Pulmonary artery endothelial cell (primary cell): ENCODE measurements at regions not wholly inside any gene's neighbourhood (a gene's known extent, or its start where the extent isn't known, plus 50 kb on each side); places are given as distances from the start of the nearest gene placed in this dataset.
"Not testable (repeated sequence)": the region's sequence is repeated elsewhere in the genome, so short reads cannot be mapped to it uniquely, and the experiment has no call there.

ENCODE experiments used
- DNase-seq: peaks from one replicate; pipeline ENCODE4 v3.0.0-alpha.2; 2011; ENCODE audit warnings: low read depth, low spot score

GRCh38 chr9:71632776-71633175, 135.5 kb downstream of the CEMIP2 start:
- DNase-seq: no peak

GRCh38 chr9:71630377-71630995, 137.8 kb downstream of the CEMIP2 start:
- peak; percentile 69 for DNase-seq

GRCh38 chr9:71629578-71630215, 138.6 kb downstream of the CEMIP2 start:
- no peak for DNase-seq

GRCh38 chr9:71628247-71628646, 140.1 kb downstream of the CEMIP2 start:
- DNase-seq: no peak

GRCh38 chr9:71627537-71627936, 140.8 kb downstream of the CEMIP2 start:
- DNase-seq: no peak

- DNase-seq: no peak
These were observed 141.9 kb downstream of the CEMIP2 start for GRCh38 chr9:71626395-71626794.

- DNase-seq: no peak
These were observed 143.6 kb downstream of the CEMIP2 start for GRCh38 chr9:71624728-71625127.

GRCh38 chr9:71620746-71621145, 147.6 kb downstream of the CEMIP2 start:
- DNase-seq: no peak

- no peak for DNase-seq
These were observed 148.0 kb downstream of the CEMIP2 start for GRCh38 chr9:71620331-71620730.

- DNase-seq: no peak
These were observed 148.4 kb downstream of the CEMIP2 start for GRCh38 chr9:71619926-71620325.

GRCh38 chr9:71614409-71615010, 153.8 kb downstream of the CEMIP2 start:
- no peak for DNase-seq

GRCh38 chr9:71612889-71613288, 155.4 kb downstream of the CEMIP2 start:
- DNase-seq: no peak

- DNase-seq: no peak
These were observed 158.9 kb downstream of the CEMIP2 start for GRCh38 chr9:71609448-71609830.

- DNase-seq: no peak
These were observed 159.4 kb downstream of the CEMIP2 start for GRCh38 chr9:71608825-71609447.

- DNase-seq: no peak
These were observed 160.3 kb downstream of the CEMIP2 start for GRCh38 chr9:71608021-71608420.

- no peak for DNase-seq
These were observed 160.8 kb downstream of the CEMIP2 start for GRCh38 chr9:71607461-71607881.

GRCh38 chr9:71604197-71605063, 163.9 kb downstream of the CEMIP2 start:
- peak; percentile 39 for DNase-seq

GRCh38 chr9:71602652-71603051, 165.7 kb downstream of the CEMIP2 start:
- DNase-seq: no peak

- not testable (repeated sequence) for DNase-seq
These were observed 172.6 kb downstream of the CEMIP2 start for GRCh38 chr9:71595762-71596161.

GRCh38 chr9:71594541-71594940, 173.8 kb downstream of the CEMIP2 start:
- no peak for DNase-seq

- DNase-seq: no peak
These were observed 175.9 kb downstream of the CEMIP2 start for GRCh38 chr9:71592400-71592799.

GRCh38 chr9:71590362-71590761, 178.0 kb downstream of the CEMIP2 start:
- DNase-seq: no peak
